Caco-2 (cell line): ENCODE measurements at regions not wholly inside any gene's neighbourhood (a gene's known extent, or its start where the extent isn't known, plus 50 kb on each side); places are given as distances from the start of the nearest gene placed in this dataset.

Experiments
- BruUV-seq: library from RNA; stranded (reverse); fragments of 400-500 nt; replicated peaks from 2 replicates; lab custom pipeline; 2021; lab: Mats Ljungman, UMichigan
- CTCF ChIA-PET: fragments of 300-600 bp; sonication (Branson Sonifier 250); formaldehyde crosslinking; loops from one replicate; lab custom pipeline; 2022; ENCODE audit warnings: antibody characterized with exemption; lab: Charles Lee
- POLR2A ChIA-PET: fragments of 300-600 bp; sonication (Branson Sonifier 250); formaldehyde crosslinking; loops from one replicate; lab custom pipeline; 2022; ENCODE audit warnings: antibody characterized with exemption; lab: Charles Lee
- DNase-seq, 2 experiments: peaks; one replicate each; pipeline versions ENCODE4 v3.0.0 to v3.0.0-alpha.2; 2020 to 2022
- H3K27me3 ChIP-seq: replicated peaks from 2 replicates; pipeline ENCODE4 v1.6.0; 2011; ENCODE audit warnings: low read length; ENCODE audit not compliant: control insufficient read depth, insufficient read depth
- H3K36me3 ChIP-seq: 2 replicates; pipeline ENCODE4 v1.5.1; 2011; ENCODE audit warnings: low read length; ENCODE audit not compliant: control insufficient read depth, insufficient read depth
- H3K4me1 ChIP-seq: fragments of 250-450 bp; sonication (Bioruptor Pico); 2 replicates; pipeline ENCODE4 v1.5.1; 2020; ENCODE audit warnings: mild to moderate bottlenecking
- H3K4me3 ChIP-seq: 2 replicates; pipeline ENCODE4 v1.5.1; 2011; ENCODE audit warnings: low read depth, mild to moderate bottlenecking, control low read depth, low read length
- H3K9me3 ChIP-seq: fragments of 250-450 bp; sonication (Bioruptor Pico); 2 replicates; pipeline ENCODE4 v1.5.1; 2020; ENCODE audit warnings: mild to moderate bottlenecking, moderate library complexity
- H3K27ac Mint-ChIP-seq: one replicate; pipeline ENCODE4 v1.8.0; 2022; ENCODE audit warnings: mixed read lengths; ENCODE audit not compliant: unreplicated experiment
- H3K27me3 Mint-ChIP-seq: one replicate; pipeline ENCODE4 v1.8.0; 2022; ENCODE audit warnings: mixed read lengths; ENCODE audit not compliant: insufficient read depth, unreplicated experiment
- H3K36me3 Mint-ChIP-seq: one replicate; pipeline ENCODE4 v1.8.0; 2022; ENCODE audit warnings: mild to moderate bottlenecking, mixed read lengths; ENCODE audit not compliant: insufficient read depth, unreplicated experiment
- H3K4me1 Mint-ChIP-seq: one replicate; pipeline ENCODE4 v1.8.0; 2022; ENCODE audit warnings: low read depth, mixed read lengths; ENCODE audit not compliant: unreplicated experiment
- H3K4me3 Mint-ChIP-seq: one replicate; pipeline ENCODE4 v1.8.0; 2022; ENCODE audit warnings: mild to moderate bottlenecking, moderate library complexity, mixed read lengths; ENCODE audit not compliant: unreplicated experiment
- H3K9me3 Mint-ChIP-seq: one replicate; pipeline ENCODE4 v1.8.0; 2022; ENCODE audit warnings: mixed read lengths; ENCODE audit not compliant: unreplicated experiment
- intact Hi-C: fragments of 100-400 bp; cut with micrococcal nuclease; formaldehyde crosslinking; loops from one replicate; pipeline ENCODE4 v1.10.0; 2022; ENCODE audit not compliant: unreplicated experiment
- TF ChIP-seq, protein P1 (sequence below), 2 experiments: fragments of 200-600 bp in 1 of 2; IDR thresholded peaks; 1 replicate in 1 of 2; 2 replicates in 1 of 2; pipeline versions ENCODE4 v1.5.1 to v1.8.0; 2011 to 2022; ENCODE audit warnings: antibody characterized with exemption in 1 of 2, control low read depth in 1 of 2, inconsistent platforms in 1 of 2, low read depth in 1 of 2, low read length in 1 of 2, mild to moderate bottlenecking in 1 of 2, moderate library complexity in 1 of 2; ENCODE audit not compliant: insufficient read depth in 1 of 2, severe bottlenecking in 1 of 2, unreplicated experiment in 1 of 2

- Mint-ChIP-seq H3K36me3 (no peaks in the 10 kb centered on the region), H3K4me1 (no peaks in the 10 kb centered on the region), H3K27ac (no peak overlapping the region), H3K27me3 (peaks cover 4% of the 10 kb centered on the region), H3K9me3 (no peaks in the 10 kb centered on the region), H3K4me3 (no peak overlapping the region)
- ChIA-PET POLR2A (no interaction called here), CTCF (no interaction called here)
- no peak overlapping the region for H3K4me3 ChIP-seq
- H3K27me3 ChIP-seq: no peaks in the 10 kb centered on the region
- H3K9me3 ChIP-seq: no peaks in the 10 kb centered on the region
- intact Hi-C loops: no loop called here
- DNase-seq: no peak
- H3K36me3 ChIP-seq: no peaks in the 10 kb centered on the region
- H3K4me1 ChIP-seq: no peaks in the 10 kb centered on the region
- TF ChIP-seq, protein P1, sequence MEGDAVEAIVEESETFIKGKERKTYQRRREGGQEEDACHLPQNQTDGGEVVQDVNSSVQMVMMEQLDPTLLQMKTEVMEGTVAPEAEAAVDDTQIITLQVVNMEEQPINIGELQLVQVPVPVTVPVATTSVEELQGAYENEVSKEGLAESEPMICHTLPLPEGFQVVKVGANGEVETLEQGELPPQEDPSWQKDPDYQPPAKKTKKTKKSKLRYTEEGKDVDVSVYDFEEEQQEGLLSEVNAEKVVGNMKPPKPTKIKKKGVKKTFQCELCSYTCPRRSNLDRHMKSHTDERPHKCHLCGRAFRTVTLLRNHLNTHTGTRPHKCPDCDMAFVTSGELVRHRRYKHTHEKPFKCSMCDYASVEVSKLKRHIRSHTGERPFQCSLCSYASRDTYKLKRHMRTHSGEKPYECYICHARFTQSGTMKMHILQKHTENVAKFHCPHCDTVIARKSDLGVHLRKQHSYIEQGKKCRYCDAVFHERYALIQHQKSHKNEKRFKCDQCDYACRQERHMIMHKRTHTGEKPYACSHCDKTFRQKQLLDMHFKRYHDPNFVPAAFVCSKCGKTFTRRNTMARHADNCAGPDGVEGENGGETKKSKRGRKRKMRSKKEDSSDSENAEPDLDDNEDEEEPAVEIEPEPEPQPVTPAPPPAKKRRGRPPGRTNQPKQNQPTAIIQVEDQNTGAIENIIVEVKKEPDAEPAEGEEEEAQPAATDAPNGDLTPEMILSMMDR (IDR thresholded peaks at IDR 0.05; ENCODE audit: insufficient read depth in 1 of 2, low read depth in 1 of 2, low read length in 1 of 2, severe bottlenecking in 1 of 2, unreplicated experiment in 1 of 2): no peak
- no TSS peak for BruUV-seq
Observed at GRCh38 chr19:30911491-30911890, 437.7 kb downstream of the TSHZ3 start.

GRCh38 chr19:30910485-30911240 lies 438.6 kb downstream of the TSHZ3 start:
- TF ChIP-seq, protein P1 (IDR thresholded peaks at IDR 0.05; ENCODE audit: insufficient read depth in 1 of 2, low read depth in 1 of 2, low read length in 1 of 2, severe bottlenecking in 1 of 2, unreplicated experiment in 1 of 2): no peak
- intact Hi-C loops: no loop called here
- Mint-ChIP-seq H3K4me3 (no peak overlapping the region), H3K27me3 (peaks cover 4% of the 10 kb centered on the region), H3K36me3 (no peaks in the 10 kb centered on the region), H3K9me3 (no peaks in the 10 kb centered on the region), H3K4me1 (no peaks in the 10 kb centered on the region), H3K27ac (no peak overlapping the region)
- POLR2A ChIA-PET: no interaction called here
- no peaks in the 10 kb centered on the region for H3K4me1 ChIP-seq
- DNase-seq: no peak
- no peaks in the 10 kb centered on the region for H3K36me3 ChIP-seq
- CTCF ChIA-PET: interaction anchor here (0.5 kb wide), 1 partner anchor 1280 kb away, joined by 3 read pairs; no protein-coding TSS in a partner anchor
- no peak overlapping the region for H3K4me3 ChIP-seq
- no TSS peak for BruUV-seq
- no peaks in the 10 kb centered on the region for H3K27me3 ChIP-seq
- no peaks in the 10 kb centered on the region for H3K9me3 ChIP-seq

DNA sequence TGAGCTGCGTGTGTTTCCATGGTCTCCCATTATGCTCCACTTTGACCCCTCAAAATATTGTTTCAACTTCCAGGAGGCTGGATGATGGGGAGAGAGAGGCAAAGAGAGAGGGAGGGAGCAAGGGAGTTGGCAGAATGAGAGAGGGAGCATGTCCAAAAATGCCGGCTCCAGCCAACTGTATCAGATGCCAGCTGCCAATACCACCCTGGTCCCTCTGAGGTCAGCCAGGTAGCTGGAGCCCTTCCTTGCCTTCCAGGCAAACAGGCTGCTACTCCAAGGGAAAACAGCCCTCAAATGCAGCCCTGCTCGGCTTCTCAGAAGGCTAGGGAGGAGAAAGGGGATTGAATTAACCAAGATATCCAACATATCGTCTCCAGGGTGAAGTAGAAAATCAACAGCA lies 440.0 kb downstream of the TSHZ3 start:
- CTCF ChIA-PET: no interaction called here
- intact Hi-C loops: no loop called here

More for the DNA sequence above, 440.0 kb downstream of the TSHZ3 start:
- DNase-seq: no peak
- no peaks in the 10 kb centered on the region for H3K4me1 Mint-ChIP-seq
- TF ChIP-seq, protein P1 (IDR thresholded peaks at IDR 0.05; ENCODE audit: insufficient read depth in 1 of 2, low read depth in 1 of 2, low read length in 1 of 2, severe bottlenecking in 1 of 2, unreplicated experiment in 1 of 2): no peak
- BruUV-seq: no TSS peak
- POLR2A ChIA-PET: no interaction called here
- no peaks in the 10 kb centered on the region for H3K36me3 ChIP-seq
- H3K27me3 Mint-ChIP-seq: peaks cover 4% of the 10 kb centered on the region
- H3K27me3 ChIP-seq: no peaks in the 10 kb centered on the region
- H3K4me3 ChIP-seq: no peak overlapping the region
- H3K27ac Mint-ChIP-seq: no peak overlapping the region
- H3K4me1 ChIP-seq: no peaks in the 10 kb centered on the region
- no peaks in the 10 kb centered on the region for H3K9me3 ChIP-seq
- no peaks in the 10 kb centered on the region for H3K36me3 Mint-ChIP-seq
- no peaks in the 10 kb centered on the region for H3K9me3 Mint-ChIP-seq
- no peak overlapping the region for H3K4me3 Mint-ChIP-seq
